ENCODE measurements at regions not wholly inside any gene's neighbourhood (a gene's known extent, or its start where the extent isn't known, plus 50 kb on each side); places are given as distances from the start of the nearest gene placed in this dataset.
A peak's percentile ranks its signal among the peaks of the same experiment; 100 is the strongest.
"Not testable (repeated sequence)": the region's sequence is repeated elsewhere in the genome, so short reads cannot be mapped to it uniquely, and the experiment has no call there.

DNA sequence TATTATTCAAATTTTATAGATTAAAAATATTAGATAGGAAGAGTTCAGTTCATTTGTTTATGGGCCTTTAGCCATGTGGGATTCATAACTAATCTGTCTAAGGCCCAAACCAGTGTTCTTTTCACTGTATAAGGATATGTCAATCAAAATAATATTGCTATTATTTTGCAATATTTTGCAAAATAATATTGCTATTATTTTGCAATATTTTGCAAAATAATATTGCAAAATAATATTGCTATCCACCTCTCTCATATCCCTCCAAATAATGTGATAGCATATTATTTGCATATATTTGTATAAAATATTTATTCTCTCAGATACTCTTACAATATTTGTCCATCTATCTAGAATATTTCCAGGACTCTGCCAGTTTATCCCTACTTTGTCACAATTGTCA, 595.3 kb upstream of the PTCHD4 start:
- no peak for DNase-seq

DNA sequence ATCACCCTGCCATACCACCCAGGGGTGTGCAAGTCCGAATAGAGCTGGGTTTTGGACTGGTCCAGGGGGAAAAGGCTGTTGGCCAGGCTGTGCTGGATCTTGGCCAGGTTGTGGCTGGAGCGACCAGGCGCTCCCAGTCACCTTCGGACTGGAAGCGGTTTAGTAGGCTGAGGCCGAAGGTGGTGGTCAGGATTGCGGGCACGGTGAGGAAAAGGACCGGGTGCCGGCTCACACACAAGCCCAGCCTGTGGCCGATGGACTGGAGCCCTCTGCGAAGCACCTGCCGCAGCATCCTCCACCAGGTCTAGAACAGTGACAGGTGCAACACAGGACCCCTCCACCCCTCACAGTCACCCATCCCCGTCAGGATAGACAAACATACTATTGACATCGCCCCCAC, 590.6 kb upstream of the PTCHD4 start:
- no peak for DNase-seq

DNA sequence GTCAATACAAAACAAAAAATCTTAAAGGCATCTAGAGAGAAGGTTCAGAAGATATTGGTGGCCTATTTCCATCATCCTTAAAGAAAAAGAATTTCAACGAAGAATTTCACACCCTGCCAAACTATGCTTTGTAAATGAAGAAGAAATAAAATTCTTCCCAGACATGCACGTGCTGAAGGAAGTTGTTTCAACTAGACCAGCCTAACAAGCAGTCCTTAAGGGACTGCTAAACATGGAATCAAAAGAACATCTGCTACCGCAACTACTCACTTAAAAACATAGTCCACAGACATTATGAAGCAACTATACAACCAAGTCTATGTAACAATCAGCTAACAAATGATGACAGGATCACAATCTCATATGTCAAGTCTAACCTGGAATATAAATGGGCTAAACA, 584.9 kb upstream of the PTCHD4 start:
- no peak for DNase-seq

DNA sequence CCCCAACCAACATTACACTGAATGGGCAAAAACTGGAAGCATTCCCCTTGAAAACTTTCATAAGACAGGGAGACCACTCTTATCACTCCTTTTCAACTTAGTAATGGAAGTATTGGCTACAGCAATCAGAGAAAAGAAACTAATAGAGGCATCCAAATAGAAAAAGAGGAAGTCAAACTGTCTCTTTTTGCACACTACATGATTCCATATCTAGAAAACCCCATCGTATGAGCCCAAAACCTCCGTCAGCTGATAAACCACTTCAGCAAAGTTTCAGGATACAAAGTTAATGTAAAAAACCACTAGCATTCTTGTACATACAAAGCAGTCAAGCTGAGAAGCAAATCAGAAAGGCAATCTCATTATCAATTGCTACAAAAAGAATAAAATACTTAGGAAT, 580.4 kb upstream of the PTCHD4 start:
- no peak for DNase-seq

DNA sequence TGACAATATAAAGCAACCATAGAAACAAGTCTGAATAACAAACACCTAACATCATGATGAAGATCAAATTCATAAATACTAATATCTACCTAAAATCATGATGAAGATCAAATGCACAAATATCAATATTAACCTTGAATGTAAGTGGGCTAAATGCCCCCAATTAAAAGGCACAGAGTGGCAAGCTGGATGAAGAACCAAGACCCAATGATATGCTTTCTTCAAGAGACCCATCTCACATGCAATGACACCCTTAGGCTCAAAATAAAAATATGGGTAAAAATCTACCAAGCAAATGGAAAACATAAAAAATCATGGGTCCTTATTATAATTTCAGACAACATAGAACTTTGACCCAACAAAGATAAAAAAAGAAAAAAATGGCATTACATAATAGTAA, 578.5 kb upstream of the PTCHD4 start:
- DNase-seq, result no peak

DNA sequence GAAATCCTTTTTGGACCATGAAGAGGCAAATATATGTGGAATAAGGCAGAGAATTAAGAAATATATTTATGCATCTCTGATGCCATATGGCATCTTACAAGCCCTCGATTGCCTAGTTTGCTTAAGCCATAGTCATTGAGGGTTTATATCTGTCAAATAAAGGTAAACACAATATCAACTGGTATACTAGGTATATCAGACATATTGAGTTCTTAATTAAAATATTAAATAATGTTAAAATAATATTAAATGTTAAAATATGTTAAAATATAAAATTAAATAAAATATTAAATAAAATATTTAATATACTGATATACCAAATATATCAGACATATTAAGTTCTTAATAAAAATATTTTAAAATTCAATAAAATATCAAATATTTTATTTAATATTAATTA, 567.4 kb upstream of the PTCHD4 start:
- no peak for DNase-seq

DNA sequence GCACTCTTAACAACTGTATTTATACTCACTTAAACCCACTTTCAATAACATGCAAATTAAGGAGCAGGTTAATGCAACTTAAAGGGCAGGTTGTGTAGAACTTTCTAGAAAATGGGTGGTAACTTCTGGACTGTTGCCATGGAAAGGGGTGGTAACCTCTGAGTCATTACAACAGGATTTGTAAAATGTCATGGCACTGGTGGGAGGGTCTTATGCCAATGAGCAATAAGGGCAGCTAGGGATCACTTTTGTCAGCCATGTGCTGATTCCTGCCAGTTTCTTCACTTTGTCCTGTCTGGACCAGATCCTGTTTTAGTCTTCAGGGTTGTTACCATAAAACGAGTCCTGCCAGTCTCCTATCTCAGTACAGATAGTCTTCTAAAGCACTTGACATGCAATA, 560.5 kb upstream of the PTCHD4 start:
- DNase-seq, result no peak

DNA sequence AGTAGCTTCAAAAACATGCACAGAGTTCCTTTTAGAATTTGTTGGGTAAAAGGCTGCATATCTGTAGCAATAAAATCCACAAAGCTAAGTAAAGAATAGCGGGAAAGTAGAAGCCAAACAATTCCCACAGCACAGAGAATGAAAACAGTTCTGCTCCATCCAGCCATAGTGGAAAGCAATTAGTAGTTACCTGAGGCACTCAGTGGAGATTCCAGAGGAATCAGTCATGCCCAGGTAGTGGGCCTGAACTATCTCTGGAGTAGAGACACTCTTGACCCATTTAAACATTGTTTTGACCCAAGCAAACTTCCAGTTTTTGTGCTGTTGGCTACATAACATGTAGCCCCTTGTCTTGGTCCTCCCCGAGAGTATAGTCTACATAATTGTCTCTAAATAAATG, 559.5 kb upstream of the PTCHD4 start:
- DNase-seq, result no peak

DNA sequence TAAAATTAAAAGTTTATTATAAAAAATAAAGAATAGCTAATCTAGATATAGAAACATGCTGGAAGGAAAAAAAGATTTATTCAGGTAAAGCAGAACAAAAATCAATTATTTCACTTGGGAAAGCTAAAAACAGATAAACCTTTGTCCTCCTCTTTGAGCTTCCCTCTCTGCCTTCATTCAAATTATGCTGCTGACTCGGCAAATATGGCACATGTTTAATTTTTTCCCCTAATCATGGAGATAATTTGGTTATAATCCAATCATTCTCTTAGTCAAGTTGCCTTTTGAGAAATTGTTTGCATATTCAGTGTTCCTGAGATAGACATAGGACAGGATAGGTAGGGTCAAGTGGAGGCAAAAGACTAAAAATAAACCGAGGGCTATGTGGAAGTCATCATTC, 556.8 kb upstream of the PTCHD4 start:
- no peak for DNase-seq

DNA sequence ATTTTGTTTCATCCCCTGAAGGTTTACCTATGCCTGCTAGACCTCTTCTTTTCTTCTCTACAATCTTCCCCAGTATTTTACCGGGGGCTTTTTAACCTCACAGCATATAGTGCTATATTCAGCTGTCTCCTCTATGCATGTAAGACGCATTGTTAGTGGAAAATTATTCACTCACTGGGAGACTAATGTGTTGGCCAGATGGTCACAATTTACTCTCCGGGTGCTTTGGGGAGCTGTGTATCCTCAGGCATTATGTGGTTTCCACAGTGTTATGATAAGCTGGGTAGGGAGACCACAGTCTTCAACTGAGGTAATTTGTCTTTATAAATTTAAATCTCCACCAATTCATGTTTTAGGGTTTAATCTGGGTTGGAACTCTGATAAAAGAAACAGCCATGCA, 553.8 kb upstream of the PTCHD4 start:
- DNase-seq, result peak; percentile 50 to 66

DNA sequence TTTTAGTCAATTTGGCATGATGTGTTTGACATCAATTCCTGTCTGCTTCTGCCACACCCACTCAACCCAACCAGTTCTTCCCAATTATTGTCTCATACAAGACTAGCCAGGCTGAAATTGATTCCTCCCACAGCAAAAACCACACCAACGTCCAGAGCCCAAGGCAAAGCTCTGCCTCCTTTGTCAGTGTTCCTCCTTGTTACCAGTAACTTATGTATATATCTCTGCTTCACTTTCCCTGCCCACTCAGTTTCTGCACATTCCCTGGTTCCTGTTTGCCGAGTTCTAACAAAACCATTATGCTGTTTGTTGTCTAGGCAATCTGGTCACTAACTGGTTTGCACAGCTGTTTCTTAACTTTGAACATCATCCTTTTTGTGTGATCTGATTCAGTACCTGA, 547.9 kb upstream of the PTCHD4 start:
- peak in 1 of 2 experiments; percentile 78 for DNase-seq

DNA sequence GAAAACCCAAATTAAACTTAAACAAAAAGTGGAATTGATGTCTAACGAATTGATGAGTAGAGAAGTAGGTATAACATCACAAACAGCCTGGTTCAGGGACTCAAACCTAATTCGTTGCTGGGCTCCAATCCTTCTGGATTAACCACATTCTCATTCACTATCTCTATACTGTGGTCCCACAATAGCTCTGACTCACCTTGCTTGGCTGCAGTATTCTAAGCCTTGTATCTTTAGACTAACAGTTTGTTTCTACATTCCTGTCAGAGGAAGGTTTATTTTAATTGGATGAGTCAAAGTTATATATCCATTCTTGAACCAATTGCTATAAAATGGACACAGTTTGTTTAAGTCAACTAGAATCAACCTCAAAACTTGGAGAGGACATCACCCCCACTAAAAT, 530.5 kb upstream of the PTCHD4 start:
- DNase-seq, result no peak

DNA sequence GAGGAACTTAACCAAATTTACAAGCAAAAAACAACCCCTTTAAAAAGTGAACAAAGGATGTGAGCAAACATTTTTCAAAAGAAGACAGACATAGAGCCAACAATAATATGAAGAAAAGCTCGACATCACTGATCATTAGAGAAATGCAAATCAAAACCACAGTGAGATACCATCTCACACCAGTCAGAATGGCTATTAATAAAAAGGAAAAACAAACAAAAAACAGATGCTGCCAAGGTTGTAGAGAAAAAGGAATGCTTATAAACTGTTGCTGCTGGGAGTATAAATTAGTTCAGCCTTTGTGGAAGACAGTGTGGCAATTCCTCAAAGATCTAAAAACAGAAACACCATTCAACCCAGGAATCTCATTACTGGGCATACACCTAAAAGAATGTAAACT, 527.8 kb upstream of the PTCHD4 start:
- not testable (repeated sequence) for DNase-seq

DNA sequence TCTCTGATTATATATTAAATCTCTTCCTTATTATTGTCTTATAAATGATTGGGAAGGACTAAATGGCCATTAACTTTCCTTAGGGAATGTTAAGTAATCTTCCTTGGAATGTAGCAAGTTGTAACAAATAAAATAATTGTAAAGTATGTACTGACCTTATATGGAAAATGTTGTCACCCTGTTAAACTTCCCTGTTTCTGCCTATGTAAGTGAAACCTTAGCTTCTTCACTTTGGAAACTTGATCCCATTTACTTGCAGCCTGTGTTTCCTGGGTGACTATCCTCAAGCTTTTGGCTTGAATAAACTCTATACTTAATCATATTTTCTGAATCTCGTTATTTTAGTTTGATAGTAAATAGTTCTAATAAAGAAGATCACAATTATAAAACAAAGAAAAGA, 519.5 kb upstream of the PTCHD4 start:
- DNase-seq, result no peak

DNA sequence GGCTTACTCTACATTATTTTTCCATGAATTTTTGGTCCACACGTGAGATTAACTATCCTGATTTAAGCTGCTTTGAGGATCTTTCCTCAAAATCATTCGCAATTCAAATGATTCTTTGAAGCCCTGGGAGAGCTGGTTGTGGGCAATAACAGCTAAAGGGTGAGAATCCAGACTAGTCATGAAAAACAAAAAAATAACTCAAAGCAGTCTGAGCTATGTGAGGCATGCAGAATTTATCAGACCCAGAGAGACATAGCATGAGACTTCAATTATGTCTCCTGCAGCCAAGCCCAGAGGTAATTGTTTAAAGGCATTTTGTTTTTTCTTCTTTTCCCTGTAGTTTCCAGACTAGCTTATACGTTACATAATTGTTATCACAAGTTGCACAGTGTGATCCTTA, 517.3 kb upstream of the PTCHD4 start:
- DNase-seq, result no peak

DNA sequence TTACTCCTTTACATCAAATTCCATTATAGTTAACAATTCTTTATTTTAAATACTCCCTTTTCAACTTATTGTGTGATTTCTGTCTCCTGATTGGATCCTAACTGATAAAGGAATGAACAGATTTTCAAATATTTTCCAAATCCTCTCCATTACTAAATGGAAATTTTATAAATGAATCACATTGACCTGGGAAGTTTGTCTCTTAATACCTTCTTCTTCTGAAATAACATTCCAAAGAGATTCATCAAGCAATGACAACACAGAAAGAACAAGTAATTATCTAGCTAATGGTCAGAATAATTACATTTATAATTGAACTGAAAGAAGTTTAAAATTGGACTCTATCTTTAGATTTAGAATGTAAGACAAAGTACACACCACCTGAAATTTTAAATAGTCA, 515.4 kb upstream of the PTCHD4 start:
- no peak for DNase-seq

DNA sequence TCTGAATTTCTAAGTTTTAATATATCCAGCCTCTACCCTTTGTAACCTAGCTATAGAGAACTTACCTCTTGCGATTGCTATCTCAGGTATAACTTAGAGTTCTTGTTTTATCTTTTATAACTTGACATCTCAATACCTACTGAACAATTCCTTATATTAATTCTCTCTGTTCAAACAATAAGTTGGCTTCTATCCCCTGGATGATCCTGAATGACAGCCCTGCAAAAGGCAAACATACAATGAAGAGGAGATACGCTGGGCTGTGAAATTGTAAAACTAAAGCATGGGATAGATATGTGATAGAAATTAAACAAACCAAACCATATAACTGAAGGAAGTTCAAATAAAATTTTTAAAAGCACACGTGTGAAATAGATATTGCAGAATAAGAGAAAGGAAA, 513.6 kb upstream of the PTCHD4 start:
- no peak for DNase-seq

DNA sequence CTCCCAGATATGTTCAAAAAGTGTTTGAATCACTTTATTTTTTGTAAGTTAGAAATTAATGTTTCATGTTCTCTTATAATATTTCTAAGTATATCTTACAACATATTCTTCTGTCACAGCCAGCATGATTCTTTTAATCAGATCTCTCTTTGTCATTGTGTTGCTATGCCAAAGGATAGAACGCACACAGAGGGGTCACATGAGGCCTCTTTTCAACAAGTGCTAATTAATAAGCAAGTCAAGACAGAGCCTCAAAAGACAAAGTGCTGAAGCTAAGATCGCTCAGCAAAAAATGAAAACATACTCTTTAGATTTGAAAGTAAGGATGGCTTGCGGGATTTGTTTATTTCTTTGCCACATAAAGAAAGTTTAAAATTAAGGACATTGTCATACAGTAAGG, 508.8 kb upstream of the PTCHD4 start:
- no peak for DNase-seq

DNA sequence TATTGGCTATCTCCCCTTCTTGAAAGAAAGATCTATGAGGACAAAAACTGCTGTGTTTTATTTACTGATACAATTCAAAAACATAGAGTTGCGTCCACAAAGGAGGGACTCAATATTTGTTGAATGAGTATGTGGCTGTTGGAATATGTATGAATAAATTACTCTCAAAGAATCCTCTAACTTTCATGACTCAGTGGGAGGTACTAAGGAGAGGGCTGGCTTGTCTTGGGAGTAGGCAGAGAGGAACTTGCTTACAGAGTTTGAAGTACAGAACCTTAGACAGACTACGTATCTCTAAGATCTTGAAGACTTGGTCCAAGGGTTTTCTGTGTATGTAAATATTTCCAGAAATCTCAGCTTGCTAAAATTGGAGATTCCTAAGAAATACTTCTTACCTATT, 504.0 kb upstream of the PTCHD4 start:
- no peak for DNase-seq

DNA sequence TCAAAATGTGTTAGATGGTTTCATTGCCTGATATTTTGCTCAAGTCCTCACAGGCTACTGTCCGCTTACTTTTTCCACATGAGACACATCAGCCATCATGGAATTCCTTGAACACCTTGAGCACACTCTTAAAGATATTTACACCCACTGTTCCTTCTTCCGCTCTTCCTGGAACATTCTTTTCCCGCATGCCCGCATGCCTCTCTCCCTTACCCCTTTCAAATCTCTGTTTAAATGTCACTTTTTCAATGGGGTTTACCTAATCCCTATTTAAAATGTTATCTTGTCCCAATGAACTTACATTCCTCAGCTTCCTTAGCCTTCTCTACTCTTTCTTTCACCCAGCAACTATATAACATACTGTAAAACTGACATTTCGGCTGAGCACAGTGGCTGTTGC, 503.3 kb upstream of the PTCHD4 start:
- no peak for DNase-seq

DNA sequence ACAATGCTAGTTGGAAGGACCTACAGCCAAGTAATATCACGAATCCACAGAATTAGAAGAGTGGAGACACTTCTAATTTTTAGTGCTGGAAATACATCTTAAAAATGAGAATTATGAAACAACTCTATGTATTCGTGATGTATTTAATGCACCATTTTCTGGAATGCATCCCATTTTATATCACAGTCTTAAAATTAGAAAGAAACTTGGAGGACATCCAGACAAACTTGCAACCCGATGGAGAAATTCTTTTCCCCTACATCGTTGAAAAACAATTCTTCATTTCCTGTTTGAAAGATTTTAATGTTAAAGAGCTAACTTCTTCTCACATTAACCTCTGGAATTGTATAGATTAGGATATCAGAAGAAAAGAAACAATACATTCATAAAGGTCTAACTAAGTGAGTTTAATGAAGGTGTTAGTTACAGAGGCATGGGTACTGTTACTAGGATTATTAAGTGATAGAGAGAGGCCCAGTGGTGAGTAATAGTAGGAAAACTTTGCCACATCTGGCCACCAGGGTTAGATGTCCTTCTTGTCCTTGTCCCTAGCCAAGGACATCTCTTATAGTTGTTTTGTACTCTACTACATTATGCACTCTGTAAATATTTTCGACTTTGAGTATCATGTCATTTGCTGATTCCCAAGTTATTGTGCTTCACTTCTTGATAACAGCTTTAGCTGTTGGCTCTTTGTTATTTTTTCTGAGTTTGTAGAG, 502.4 kb upstream of the PTCHD4 start:
- no peak for DNase-seq

DNA sequence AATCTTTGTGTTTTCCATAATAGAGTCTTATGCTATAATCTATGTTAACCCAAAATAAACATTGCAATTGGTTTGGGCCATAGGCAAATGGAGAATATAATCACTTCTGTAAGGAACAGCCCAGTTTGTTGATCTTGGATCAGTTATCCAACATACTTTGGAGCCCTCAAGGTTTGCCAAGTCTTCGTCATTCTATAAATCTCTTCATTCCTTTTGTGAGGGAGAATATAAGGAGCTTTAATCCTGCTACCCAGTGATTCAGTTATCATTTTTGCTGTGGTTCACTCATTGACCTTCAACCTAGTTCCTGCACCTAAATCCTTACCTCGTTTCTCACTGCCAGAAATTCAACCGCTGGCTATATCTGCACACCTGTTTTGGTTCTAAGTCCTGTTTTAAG, 500.3 kb upstream of the PTCHD4 start:
- DNase-seq, result no peak

DNA sequence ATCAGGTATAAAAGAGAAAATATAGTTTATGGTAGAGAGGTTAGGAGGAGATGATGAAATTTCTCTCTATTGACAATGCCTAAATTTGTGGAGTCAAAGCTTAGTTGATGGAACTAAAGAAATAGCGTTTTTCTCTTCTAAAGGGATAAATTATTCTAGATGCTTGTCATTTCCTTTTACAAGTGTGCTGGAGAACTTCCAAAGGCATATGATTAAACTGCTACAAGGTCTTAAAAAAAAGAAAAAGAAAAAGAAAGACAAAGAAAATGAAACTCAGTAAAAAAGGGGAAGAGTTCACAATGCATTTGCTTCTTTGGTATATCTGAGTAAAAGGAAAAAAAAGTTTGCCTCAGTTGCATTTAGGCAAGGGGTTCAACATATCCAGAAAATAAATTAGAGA, 499.8 kb upstream of the PTCHD4 start:
- no peak for DNase-seq

DNA sequence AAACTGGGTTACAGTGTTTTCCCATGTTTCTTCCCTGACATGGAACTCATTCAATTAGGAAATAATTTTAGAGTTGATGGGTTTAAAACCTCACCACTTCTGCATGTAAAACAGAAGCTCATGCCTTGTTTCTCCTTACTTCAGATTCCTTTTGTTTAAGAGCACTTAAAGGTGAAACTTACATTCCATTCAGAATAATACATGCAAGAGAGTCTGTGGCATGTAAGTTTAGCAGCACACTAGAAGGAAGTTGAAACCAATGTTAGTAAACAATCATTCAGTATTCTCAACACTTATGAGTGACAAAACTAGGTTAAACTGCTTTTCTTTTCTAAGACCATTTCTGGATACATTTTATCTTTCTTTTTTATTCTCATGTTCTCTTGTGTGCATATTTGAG, 495.6 kb upstream of the PTCHD4 start:
- DNase-seq, result no peak

DNA sequence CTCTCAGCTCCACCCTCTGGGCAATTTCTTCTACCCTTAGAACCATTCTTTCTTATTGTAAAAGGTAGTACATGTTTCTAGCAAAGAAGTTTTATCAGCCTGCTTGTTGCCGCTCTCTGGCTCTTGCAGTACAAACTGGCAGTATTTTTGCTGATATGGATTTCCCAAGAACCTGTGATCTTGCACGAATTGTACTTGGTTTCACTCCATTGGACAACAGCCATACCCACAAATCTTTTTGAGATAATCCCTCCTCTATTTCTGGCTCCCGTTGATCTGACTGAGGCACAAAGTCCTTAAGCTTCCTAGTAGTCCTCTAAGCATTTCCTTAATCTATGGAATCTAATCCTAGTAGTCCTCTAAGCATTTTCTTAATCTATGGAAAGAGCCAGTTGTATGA, 487.0 kb upstream of the PTCHD4 start:
- no peak for DNase-seq

DNA sequence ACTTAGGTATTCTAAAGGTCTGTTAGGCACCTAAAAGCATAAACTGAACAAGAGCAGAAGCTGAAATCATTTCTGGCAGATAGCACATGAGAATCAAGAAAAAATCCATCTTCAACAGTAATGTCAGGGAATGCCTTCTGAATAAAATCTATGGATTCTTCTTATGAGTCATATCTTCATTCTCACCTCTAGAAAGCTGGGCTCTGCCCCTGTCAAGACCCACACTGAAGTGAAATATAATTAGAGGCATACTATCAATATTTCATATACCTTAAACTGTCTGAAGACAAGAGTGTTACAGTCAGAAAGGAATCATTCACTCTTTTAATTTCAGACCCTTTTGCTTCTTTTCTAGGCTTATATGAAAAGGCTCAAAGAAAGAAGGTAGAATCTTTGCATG, 485.8 kb upstream of the PTCHD4 start:
- no peak for DNase-seq
